Activated gamma-delta T cell treated with Interleukin-2 at 50 U/mL for 16 hours (primary cell): ENCODE measurements at regions not wholly inside any gene's neighbourhood (a gene's known extent, or its start where the extent isn't known, plus 50 kb on each side); places are given as distances from the start of the nearest gene placed in this dataset.
"Not testable (repeated sequence)": the region's sequence is repeated elsewhere in the genome, so short reads cannot be mapped to it uniquely, and the experiment has no call there.

Experiments
- DNase-seq: peaks from one replicate; pipeline ENCODE4 v3.0.0-alpha.2; 2020

GRCh38 chr6:155543166-155543847 lies 87.7 kb upstream of the NOX3 start:
- DNase-seq, result no peak

DNA sequence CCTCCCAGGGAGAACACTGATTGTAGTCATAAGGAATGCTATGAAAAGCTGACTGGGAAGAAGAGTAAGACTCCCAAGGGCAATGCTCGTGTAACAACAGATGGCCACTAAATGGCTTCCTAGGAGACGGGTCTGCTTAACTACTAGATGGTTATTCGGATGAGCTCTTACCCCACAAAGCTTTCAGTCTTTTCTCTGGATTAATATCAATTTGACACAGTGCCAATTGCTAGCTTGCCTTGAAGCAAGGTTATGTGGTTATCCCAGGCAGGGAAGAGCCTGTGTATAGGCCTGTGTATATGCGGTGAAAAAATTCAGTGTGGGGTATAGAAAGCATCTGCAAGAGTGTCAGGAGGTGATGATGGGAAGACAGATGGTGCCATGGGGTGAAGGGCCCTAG lies 86.4 kb upstream of the NOX3 start:
- DNase-seq, result no peak

GRCh38 chr6:155538708-155539390 lies 83.2 kb upstream of the NOX3 start:
- DNase-seq, result no peak

DNA sequence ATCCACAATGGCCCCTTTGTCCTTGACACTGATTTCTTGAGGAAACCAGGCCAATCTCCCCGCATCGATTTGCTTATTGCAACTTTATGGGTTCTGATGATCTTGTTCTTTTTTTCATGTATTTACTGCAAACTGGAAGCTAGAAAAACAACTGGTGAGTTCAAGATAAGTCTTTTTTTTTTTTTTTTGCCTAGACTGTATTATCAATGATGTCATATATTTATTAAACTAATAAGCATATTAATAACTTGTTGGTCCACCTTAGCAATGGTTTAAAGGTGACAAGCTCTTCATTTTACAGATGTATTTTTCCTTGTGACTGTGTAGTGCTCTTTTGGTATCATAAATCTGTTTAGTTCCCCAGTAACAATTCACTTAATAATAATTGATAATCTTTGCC lies 79.0 kb upstream of the NOX3 start:
- no peak for DNase-seq

DNA sequence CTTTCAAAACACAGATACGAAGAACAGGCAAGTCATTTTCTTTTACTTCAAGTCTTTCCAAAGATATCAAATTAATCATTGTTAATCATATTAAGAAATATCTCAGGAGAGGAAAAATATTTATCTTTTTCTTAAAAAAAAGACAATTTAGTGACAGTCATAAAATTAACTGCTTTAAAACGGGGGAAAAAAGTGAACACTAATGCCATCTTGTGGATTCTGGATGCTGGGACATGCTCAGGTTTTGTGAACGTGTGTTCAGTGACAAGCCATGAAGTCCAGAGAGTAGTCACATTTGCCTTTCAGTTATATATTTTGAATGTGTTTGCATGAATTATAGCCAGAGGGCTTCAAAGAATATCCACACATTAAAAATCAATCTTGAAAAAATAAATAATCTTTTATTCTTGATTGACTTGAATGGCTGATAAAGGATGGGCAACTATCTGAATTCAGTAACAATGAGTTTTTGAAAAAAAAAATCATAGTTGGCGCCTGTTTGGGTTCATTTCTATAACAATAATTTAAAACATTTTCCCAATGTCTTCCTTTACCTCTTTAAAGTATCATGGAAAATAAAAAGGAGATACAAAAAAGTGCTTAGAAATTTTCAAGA lies 74.7 kb upstream of the NOX3 start:
- no peak for DNase-seq

- not testable (repeated sequence) for DNase-seq
These were observed 74.2 kb upstream of the NOX3 start for GRCh38 chr6:155529814-155530213.

DNA sequence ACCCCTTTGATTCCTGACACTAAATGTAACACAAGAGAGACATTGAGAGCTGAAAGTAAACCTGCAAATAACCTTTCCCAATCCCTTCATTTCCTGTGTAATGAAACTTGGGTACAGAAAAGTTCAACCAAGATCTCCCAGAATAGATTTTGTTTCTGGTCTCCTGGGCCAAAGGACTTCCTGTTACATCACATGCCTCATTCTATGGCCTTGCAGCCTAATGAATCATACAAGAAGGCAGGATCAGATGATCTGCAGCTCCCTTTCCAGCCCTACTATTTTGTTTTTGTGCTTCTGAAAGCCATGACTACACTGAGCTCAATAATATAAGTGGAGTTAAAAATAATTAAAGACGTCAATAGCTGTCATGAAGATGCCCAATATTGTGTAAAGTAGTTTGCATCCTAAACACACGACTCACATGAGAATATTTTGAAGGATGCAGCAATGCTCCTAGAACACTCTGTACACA lies 73.4 kb upstream of the NOX3 start:
- no peak for DNase-seq

DNA sequence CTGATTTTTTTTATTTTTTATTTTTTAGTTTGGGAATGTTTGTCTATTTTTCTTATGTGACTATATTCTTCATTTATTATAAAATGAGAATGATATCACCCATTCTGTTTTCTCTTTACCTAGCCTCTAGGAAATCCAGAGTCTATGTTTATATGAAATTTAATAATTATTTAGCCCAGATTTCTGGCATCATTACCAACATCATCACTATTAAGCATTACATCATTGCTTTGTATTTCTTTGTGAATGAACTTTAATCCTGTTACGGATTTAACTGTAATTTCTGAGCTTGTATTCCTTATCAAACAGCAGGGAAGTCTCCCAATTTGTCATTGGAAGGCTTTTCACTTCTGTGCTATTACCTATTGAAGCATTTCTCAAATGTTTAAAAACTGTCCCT lies 72.7 kb upstream of the NOX3 start:
- no peak for DNase-seq

DNA sequence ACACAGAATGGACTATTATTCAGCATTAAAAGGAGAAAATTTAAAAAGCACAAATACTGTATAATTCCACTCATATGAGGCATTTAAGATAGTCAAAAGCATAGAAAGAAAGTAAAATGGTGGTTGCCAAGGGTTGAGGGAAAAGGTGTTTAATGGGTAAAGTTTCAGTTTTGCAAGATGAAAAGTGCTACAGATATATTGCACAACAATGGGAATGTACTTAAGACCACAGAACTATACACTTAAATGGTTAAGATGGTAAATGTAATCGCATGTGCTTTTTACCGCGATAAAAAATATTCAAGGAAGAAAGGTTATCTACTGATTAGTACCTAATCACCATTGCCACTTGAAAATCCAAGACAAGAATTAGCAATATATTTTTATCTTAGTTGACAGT lies 71.8 kb upstream of the NOX3 start:
- no peak for DNase-seq

GRCh38 chr6:155523821-155524651 lies 68.4 kb upstream of the NOX3 start:
- no peak for DNase-seq

- DNase-seq, result no peak
These were observed 66.1 kb upstream of the NOX3 start for GRCh38 chr6:155521719-155522118.

- DNase-seq, result no peak
These were observed 64.4 kb upstream of the NOX3 start for GRCh38 chr6:155520078-155520477.

DNA sequence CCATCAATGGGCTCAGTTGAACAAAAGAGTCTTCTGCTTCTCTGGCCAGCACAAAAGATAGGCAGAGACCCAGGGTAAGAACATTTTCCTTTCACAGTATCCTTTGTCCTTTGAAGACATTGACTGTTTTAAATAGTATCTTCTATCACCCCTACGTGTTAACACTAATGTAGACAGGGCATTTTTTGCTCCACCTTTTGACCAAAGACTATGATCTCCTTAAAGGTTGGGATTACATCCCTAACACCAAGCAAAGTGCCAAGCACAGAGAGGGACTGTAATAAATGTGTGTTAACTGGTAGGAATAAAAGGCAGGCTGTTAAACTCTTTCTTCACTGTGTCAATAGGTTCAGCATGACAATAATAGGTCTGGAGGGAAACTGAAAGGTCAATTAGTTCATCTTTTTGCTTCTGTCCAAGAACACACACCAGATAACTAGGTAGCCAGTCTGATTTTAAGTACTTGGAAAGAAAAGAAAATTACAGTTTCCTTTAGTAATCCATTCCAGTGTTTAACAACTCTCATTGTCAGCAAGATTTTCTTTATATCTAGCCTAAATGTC lies 63.6 kb upstream of the NOX3 start:
- DNase-seq, result no peak

DNA sequence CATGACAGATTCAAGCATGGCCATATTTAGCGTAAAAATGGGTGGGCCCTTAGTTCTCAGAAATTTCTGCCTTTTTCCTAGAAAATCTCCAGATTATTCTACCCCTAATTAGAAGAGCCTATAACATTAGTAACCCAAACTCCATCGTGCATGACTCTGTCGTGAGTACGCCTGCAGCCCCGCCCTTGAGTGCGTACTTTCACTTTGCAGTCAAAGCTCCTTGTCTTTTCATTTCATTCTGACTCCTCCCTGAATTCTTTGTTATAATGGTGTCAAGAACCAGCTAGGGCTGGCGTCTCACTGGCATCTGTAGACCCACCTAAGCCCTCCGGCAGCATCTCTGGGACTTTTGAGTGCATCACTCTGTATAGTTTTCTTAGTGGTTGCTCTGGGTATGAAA lies 61.7 kb upstream of the NOX3 start:
- DNase-seq, result no peak

GRCh38 chr6:155510879-155511278 lies 55.2 kb upstream of the NOX3 start:
- no peak for DNase-seq

GRCh38 chr6:155509743-155510475 lies 54.3 kb upstream of the NOX3 start:
- DNase-seq, result no peak

- DNase-seq, result no peak
These were observed 50.0 kb upstream of the NOX3 start for GRCh38 chr6:155505608-155505989.
